ENCODE measurements at regions not wholly inside any gene's neighbourhood (a gene's known extent, or its start where the extent isn't known, plus 50 kb on each side); places are given as distances from the start of the nearest gene placed in this dataset.

DNA sequence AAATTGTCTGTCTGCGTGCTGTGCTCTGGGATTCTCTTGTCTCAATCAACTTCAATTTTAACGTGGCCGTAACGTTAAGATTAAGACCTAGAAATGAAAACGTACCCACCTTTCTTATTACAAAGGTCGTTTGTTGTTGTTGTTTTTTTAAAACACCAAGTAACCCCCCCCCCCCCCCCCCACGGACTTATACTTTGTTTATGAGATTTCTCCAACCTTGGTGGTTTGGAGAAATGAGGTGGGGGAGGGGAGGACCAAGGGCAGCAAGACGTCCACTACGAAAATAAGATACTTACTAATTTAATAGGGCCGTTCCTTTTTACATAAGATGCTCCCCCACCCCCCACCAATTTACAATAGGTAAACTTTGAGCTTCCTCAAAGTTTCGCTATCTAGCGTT lies 244.4 kb upstream of the TOPAZ1 start:
- SMC1A ChIA-PET (ENCODE audit: uncharacterized antibody, unreplicated experiment), result interaction anchor here (0.7 to 3.7 kb wide), 12 partner anchors 22 to 239 kb away, joined by 3 to 20 read pairs (median 4); no protein-coding TSS in a partner anchor
- Histone ChIP-seq H3K4me1 (ENCODE audit: control insufficient read depth, insufficient read depth, low read length) (peaks cover 15% of the 10 kb centered on the region), H2AFZ (ENCODE audit: control insufficient read depth, low read depth, low read length) (peak overlapping the region; percentile 76), H3K9me3 (replicated peaks; ENCODE audit: control insufficient read depth, insufficient read depth, low read length) (no peaks in the 10 kb centered on the region), H3K4me2 (ENCODE audit: control insufficient read depth, insufficient read depth) (peak overlapping the region; percentile 95), H4K20me1 (ENCODE audit: control insufficient read depth, insufficient read depth) (no peaks in the 10 kb centered on the region), H3K79me2 (ENCODE audit: control insufficient read depth, insufficient read depth, low read length) (peaks cover 31% of the 10 kb centered on the region), H3K36me3 (ENCODE audit: control insufficient read depth in 2 of 2, insufficient read depth in 2 of 2, low read length in 1 of 2) (no peaks in the 10 kb centered on the region), H3K27me3 (replicated peaks in 1 of 2; ENCODE audit: control insufficient read depth in 2 of 2, insufficient read depth in 2 of 2, low read length in 1 of 2) (peaks cover 16 to 18% of the 10 kb centered on the region in 2 experiments), H3K27ac (ENCODE audit: control insufficient read depth, insufficient read depth) (no peak overlapping the region), H3K9ac (ENCODE audit: control insufficient read depth, insufficient read depth, low read length) (peak overlapping the region; percentile 9; the same call in 1 of the 2 replicates), H3K4me3 (peak overlapping the region; percentile 83)
- in situ Hi-C loops (cut with MboI), result loop anchor here (10.0 kb wide), 1 partner anchor 197 kb away; no protein-coding TSS in a partner anchor
- ATAC-seq (no peak), DNase-seq (ENCODE audit: low read depth, low spot score) (no peak), FAIRE-seq (no peak)
- TF ChIP-seq SUPT20H (IDR thresholded peaks at IDR 0.05; ENCODE audit: borderline replicate concordance, control insufficient read depth, low read depth, low read length), result no peak
- no peak for TF ChIP-seq BACH1 (IDR thresholded peaks at IDR 0.05; ENCODE audit: borderline replicate concordance)
- TF ChIP-seq ZBED1 (IDR thresholded peaks at IDR 0.05; ENCODE audit: borderline replicate concordance), result no peak
- no peak for TF ChIP-seq MEF2B (IDR thresholded peaks at IDR 0.05; ENCODE audit: partially characterized antibody, poor library complexity, severe bottlenecking)
- no peak for TF ChIP-seq IKZF1 (conservative IDR thresholded peaks at IDR 0.05)
- TF ChIP-seq KDM1A (IDR thresholded peaks at IDR 0.05; ENCODE audit: borderline replicate concordance), result no peak
- TF ChIP-seq ZBTB40 (IDR thresholded peaks at IDR 0.05; ENCODE audit: borderline replicate concordance), result no peak
- TF ChIP-seq BCL11A (IDR thresholded peaks at IDR 0.05; ENCODE audit: low read depth, low read length), result no peak
- no peak for TF ChIP-seq TARDBP (IDR thresholded peaks at IDR 0.05; ENCODE audit: borderline replicate concordance)
- no peak for TF ChIP-seq NFIC (IDR thresholded peaks at IDR 0.05; ENCODE audit: low read depth, low read length)
- TF ChIP-seq DPF2 (IDR thresholded peaks at IDR 0.05), result no peak
- intact Hi-C loops (cut with micrococcal nuclease; ENCODE audit: unreplicated experiment), result loop anchor here (2.0 to 10.0 kb wide), 3 partner anchors 105 to 233 kb away; no protein-coding TSS in a partner anchor
- CTCF ChIA-PET, result interaction anchor here (0.7 to 6.4 kb wide), 8 partner anchors 48 to 1158 kb away, joined by 3 to 47 read pairs (median 10); no protein-coding TSS in a partner anchor
- 3% methylated on average over 8 of the region's 12 CpGs for WGBS (ENCODE audit: insufficient coverage, insufficient replicate concordance, low lambda C conversion rate, missing lambda C conversion rate)
- RAD21 ChIA-PET (ENCODE audit: unreplicated experiment), result interaction anchor here (0.6 to 4.9 kb wide), 12 partner anchors 10 to 235 kb away, joined by 3 to 25 read pairs (median 3); no protein-coding TSS in a partner anchor
- POLR2A ChIA-PET, result interaction anchor here (0.7 to 2.5 kb wide), 4 partner anchors 45 to 148 kb away, joined by 3 to 9 read pairs (median 5); no protein-coding TSS in a partner anchor
- no TSS peak for BruUV-seq (replicated peaks)
